ENCODE measurements at regions not wholly inside any gene's neighbourhood (a gene's known extent, or its start where the extent isn't known, plus 50 kb on each side); places are given as distances from the start of the nearest gene placed in this dataset.

DNA sequence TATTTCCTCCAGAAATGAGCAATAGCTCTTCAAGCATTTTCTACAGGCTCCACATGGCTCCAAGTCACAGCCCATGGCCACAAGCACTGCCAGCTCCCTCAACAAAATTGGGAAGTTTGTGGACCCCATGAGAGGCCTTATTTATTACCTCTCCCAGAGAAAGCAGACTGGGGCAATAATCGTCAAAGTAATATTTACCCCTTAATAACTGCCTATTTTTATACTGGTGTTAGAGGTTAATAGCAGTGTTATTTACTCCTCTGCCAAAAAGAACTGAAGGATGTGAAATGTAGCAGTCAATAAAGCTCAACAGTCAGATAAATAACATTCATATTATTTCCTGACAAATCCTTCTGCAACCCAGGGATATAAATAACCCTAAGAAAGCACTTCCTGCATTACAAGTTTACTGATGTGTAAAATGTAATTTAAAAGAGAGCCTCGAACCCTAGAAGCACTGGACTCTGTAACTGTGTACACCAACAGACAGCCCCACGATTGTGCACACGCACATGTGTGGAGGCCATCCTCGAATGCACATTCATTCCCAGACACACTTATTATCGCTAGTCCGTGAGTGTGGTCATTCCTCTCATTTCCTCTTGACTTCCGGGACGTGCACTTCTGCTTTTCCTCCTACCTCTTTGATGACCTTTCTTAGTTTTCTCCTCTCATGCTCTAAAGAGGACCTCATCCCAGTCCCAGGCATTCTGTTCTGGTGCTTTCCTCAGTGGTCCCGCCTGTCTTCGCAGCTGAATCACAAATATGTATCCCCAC is 157.4 kb downstream of the EVX1 start:
- no peaks in the 10 kb centered on the region for H3K36me3 ChIP-seq
- intact Hi-C loops (cut with micrococcal nuclease), result no loop called here
- peaks cover 23% of the 10 kb centered on the region for H3K27me3 ChIP-seq (ENCODE audit: low read depth)
- no peak overlapping the region for H3K27ac ChIP-seq (replicated peaks)
- TF ChIP-seq, protein P1, sequence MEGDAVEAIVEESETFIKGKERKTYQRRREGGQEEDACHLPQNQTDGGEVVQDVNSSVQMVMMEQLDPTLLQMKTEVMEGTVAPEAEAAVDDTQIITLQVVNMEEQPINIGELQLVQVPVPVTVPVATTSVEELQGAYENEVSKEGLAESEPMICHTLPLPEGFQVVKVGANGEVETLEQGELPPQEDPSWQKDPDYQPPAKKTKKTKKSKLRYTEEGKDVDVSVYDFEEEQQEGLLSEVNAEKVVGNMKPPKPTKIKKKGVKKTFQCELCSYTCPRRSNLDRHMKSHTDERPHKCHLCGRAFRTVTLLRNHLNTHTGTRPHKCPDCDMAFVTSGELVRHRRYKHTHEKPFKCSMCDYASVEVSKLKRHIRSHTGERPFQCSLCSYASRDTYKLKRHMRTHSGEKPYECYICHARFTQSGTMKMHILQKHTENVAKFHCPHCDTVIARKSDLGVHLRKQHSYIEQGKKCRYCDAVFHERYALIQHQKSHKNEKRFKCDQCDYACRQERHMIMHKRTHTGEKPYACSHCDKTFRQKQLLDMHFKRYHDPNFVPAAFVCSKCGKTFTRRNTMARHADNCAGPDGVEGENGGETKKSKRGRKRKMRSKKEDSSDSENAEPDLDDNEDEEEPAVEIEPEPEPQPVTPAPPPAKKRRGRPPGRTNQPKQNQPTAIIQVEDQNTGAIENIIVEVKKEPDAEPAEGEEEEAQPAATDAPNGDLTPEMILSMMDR (IDR thresholded peaks at IDR 0.05; ENCODE audit: borderline replicate concordance), result no peak
- no peak for DNase-seq
- peaks cover 5% of the 10 kb centered on the region for H3K9me3 ChIP-seq (replicated peaks)
- no peaks in the 10 kb centered on the region for H3K4me1 ChIP-seq
- no peak overlapping the region for H3K4me3 ChIP-seq

GRCh38 chr7:27405780-27406179 is 163.2 kb downstream of the EVX1 start:
- no peak for DNase-seq
- no peak overlapping the region for H3K4me3 ChIP-seq
- peaks cover 5% of the 10 kb centered on the region for H3K9me3 ChIP-seq (replicated peaks)
- no peaks in the 10 kb centered on the region for H3K36me3 ChIP-seq
- peaks cover 15% of the 10 kb centered on the region for H3K27me3 ChIP-seq (ENCODE audit: low read depth)
- H3K27ac ChIP-seq (replicated peaks), result no peak overlapping the region
- TF ChIP-seq, protein P1 (IDR thresholded peaks at IDR 0.05; ENCODE audit: borderline replicate concordance), result no peak
- no peaks in the 10 kb centered on the region for H3K4me1 ChIP-seq
- intact Hi-C loops (cut with micrococcal nuclease), result no loop called here

GRCh38 chr7:27409311-27409710 is 166.7 kb downstream of the EVX1 start:
- TF ChIP-seq, protein P1 (IDR thresholded peaks at IDR 0.05; ENCODE audit: borderline replicate concordance), result no peak
- no peaks in the 10 kb centered on the region for H3K36me3 ChIP-seq
- H3K9me3 ChIP-seq (replicated peaks), result no peaks in the 10 kb centered on the region
- H3K27ac ChIP-seq (replicated peaks), result no peak overlapping the region
- H3K4me3 ChIP-seq, result no peak overlapping the region
- peaks cover 15% of the 10 kb centered on the region for H3K27me3 ChIP-seq (ENCODE audit: low read depth)
- no peak for DNase-seq
- intact Hi-C loops (cut with micrococcal nuclease), result no loop called here
- no peaks in the 10 kb centered on the region for H3K4me1 ChIP-seq

GRCh38 chr7:27409776-27410175 is 167.2 kb downstream of the EVX1 start:
- no peak overlapping the region for H3K4me3 ChIP-seq
- H3K27me3 ChIP-seq (ENCODE audit: low read depth), result peaks cover 15% of the 10 kb centered on the region
- no peaks in the 10 kb centered on the region for H3K9me3 ChIP-seq (replicated peaks)
- DNase-seq, result no peak
- TF ChIP-seq, protein P1 (IDR thresholded peaks at IDR 0.05; ENCODE audit: borderline replicate concordance), result no peak
- no peak overlapping the region for H3K27ac ChIP-seq (replicated peaks)
- intact Hi-C loops (cut with micrococcal nuclease), result no loop called here
- no peaks in the 10 kb centered on the region for H3K36me3 ChIP-seq
- no peaks in the 10 kb centered on the region for H3K4me1 ChIP-seq

GRCh38 chr7:27410812-27411544 is 168.4 kb downstream of the EVX1 start:
- Histone ChIP-seq H3K27ac (replicated peaks) (no peak overlapping the region), H3K4me1 (no peaks in the 10 kb centered on the region), H3K36me3 (no peaks in the 10 kb centered on the region), H3K27me3 (ENCODE audit: low read depth) (peaks cover 11% of the 10 kb centered on the region), H3K4me3 (no peak overlapping the region), H3K9me3 (replicated peaks) (no peaks in the 10 kb centered on the region)
- TF ChIP-seq, protein P1 (IDR thresholded peaks at IDR 0.05; ENCODE audit: borderline replicate concordance), result no peak
- intact Hi-C loops (cut with micrococcal nuclease), result no loop called here
- no peak for DNase-seq

All from left ventricle myocardium inferior (tissue), 1 donor.